Osteocyte (in vitro differentiated cells): ENCODE measurements at regions not wholly inside any gene's neighbourhood (a gene's known extent, or its start where the extent isn't known, plus 50 kb on each side); places are given as distances from the start of the nearest gene placed in this dataset.
"Not testable (repeated sequence)": the region's sequence is repeated elsewhere in the genome, so short reads cannot be mapped to it uniquely, and the experiment has no call there.

Experiments used
- DNase-seq: peaks from one replicate; pipeline ENCODE4 v3.0.0; 2021; ENCODE audit warnings: mixed read lengths; ENCODE audit not compliant: unreplicated experiment; ENCODE audit errors: extremely low spot score
- H3K27ac Mint-ChIP-seq: one replicate; pipeline ENCODE4 v1.8.0; 2021; ENCODE audit warnings: mild to moderate bottlenecking, mixed read lengths; ENCODE audit not compliant: unreplicated experiment
- H3K27me3 Mint-ChIP-seq: one replicate; pipeline ENCODE4 v1.8.0; 2021; ENCODE audit warnings: mixed read lengths; ENCODE audit not compliant: unreplicated experiment
- H3K36me3 Mint-ChIP-seq: one replicate; pipeline ENCODE4 v1.8.0; 2021; ENCODE audit warnings: mixed read lengths; ENCODE audit not compliant: unreplicated experiment
- H3K4me1 Mint-ChIP-seq: one replicate; pipeline ENCODE4 v1.8.0; 2021; ENCODE audit warnings: mixed read lengths; ENCODE audit not compliant: unreplicated experiment
- H3K4me3 Mint-ChIP-seq: one replicate; pipeline ENCODE4 v1.8.0; 2021; ENCODE audit warnings: mild to moderate bottlenecking, moderate library complexity, mixed read lengths; ENCODE audit not compliant: unreplicated experiment
- H3K9me3 Mint-ChIP-seq: one replicate; pipeline ENCODE4 v1.8.0; 2021; ENCODE audit warnings: mixed read lengths; ENCODE audit not compliant: unreplicated experiment
- CTCF ChIP-seq: fragments of 200-600 bp; sonication (generic); IDR thresholded peaks from 2 replicates; pipeline ENCODE4 v1.5.0; 2021; ENCODE audit warnings: antibody characterized with exemption, mild to moderate bottlenecking, moderate library complexity

GRCh38 chr9:97771641-97772040, 74.5 kb upstream of the XPA start:
- H3K36me3 Mint-ChIP-seq: no peaks in the 10 kb centered on the region
- DNase-seq: no peak
- no peak overlapping the region for H3K4me3 Mint-ChIP-seq
- H3K27me3 Mint-ChIP-seq: peaks cover 28% of the 10 kb centered on the region
- H3K4me1 Mint-ChIP-seq: no peaks in the 10 kb centered on the region
- no peak for TF ChIP-seq CTCF
- no peak overlapping the region for H3K27ac Mint-ChIP-seq
- no peaks in the 10 kb centered on the region for H3K9me3 Mint-ChIP-seq

GRCh38 chr9:97772145-97772544, 75.0 kb upstream of the XPA start:
- Mint-ChIP-seq H3K36me3 (no peaks in the 10 kb centered on the region), H3K4me3 (no peak overlapping the region), H3K9me3 (no peaks in the 10 kb centered on the region), H3K27ac (no peak overlapping the region), H3K4me1 (no peaks in the 10 kb centered on the region), H3K27me3 (peaks cover 28% of the 10 kb centered on the region)
- TF ChIP-seq CTCF: no peak
- no peak for DNase-seq

GRCh38 chr9:97773091-97773490, 76.0 kb upstream of the XPA start:
- Mint-ChIP-seq H3K27me3 (peaks cover 25% of the 10 kb centered on the region), H3K4me3 (no peak overlapping the region), H3K36me3 (no peaks in the 10 kb centered on the region), H3K9me3 (peaks cover 1% of the 10 kb centered on the region), H3K27ac (no peak overlapping the region), H3K4me1 (no peaks in the 10 kb centered on the region)
- no peak for TF ChIP-seq CTCF
- no peak for DNase-seq

- Mint-ChIP-seq H3K36me3 (no peaks in the 10 kb centered on the region), H3K4me1 (no peaks in the 10 kb centered on the region), H3K27ac (no peak overlapping the region), H3K4me3 (no peak overlapping the region), H3K9me3 (peaks cover 8% of the 10 kb centered on the region), H3K27me3 (peaks cover 25% of the 10 kb centered on the region)
- no peak for DNase-seq
- TF ChIP-seq CTCF: no peak
Observed at GRCh38 chr9:97773723-97774122, 76.6 kb upstream of the XPA start.

GRCh38 chr9:97774673-97775072, 77.5 kb upstream of the XPA start:
- H3K36me3 Mint-ChIP-seq: no peaks in the 10 kb centered on the region
- H3K9me3 Mint-ChIP-seq: peaks cover 11% of the 10 kb centered on the region
- no peak for DNase-seq
- H3K4me3 Mint-ChIP-seq: no peak overlapping the region
- no peaks in the 10 kb centered on the region for H3K4me1 Mint-ChIP-seq
- H3K27me3 Mint-ChIP-seq: peaks cover 18% of the 10 kb centered on the region
- no peak overlapping the region for H3K27ac Mint-ChIP-seq
- TF ChIP-seq CTCF: no peak

- H3K27ac Mint-ChIP-seq, H3K4me1 Mint-ChIP-seq, H3K4me3 Mint-ChIP-seq, H3K36me3 Mint-ChIP-seq, DNase-seq: not testable (repeated sequence)
- Mint-ChIP-seq H3K9me3 (peaks cover 11% of the 10 kb centered on the region), H3K27me3 (peaks cover 24% of the 10 kb centered on the region)
Observed at GRCh38 chr9:97778740-97779139, 74.3 kb upstream of the FOXE1 start.
